C4-2B (cell line): ENCODE measurements at regions not wholly inside any gene's neighbourhood (a gene's known extent, or its start where the extent isn't known, plus 50 kb on each side); places are given as distances from the start of the nearest gene placed in this dataset.

Experiments used
- CTCF ChIP-seq: fragments of 450-650 bp; conservative IDR thresholded peaks from 2 replicates; pipeline ENCODE4 v1.5.1; 2017; ENCODE audit warnings: mild to moderate bottlenecking
- ZFX ChIP-seq: fragments of 450-650 bp; IDR thresholded peaks from 2 replicates; pipeline ENCODE4 v1.6.1; 2017

- TF ChIP-seq CTCF (no peak), ZFX (no peak)
Observed at GRCh38 chr10:78433766-78434535, 400.3 kb downstream of the RPS24 start.
